Urothelium cell line (cell line): ENCODE measurements at regions not wholly inside any gene's neighbourhood (a gene's known extent, or its start where the extent isn't known, plus 50 kb on each side); places are given as distances from the start of the nearest gene placed in this dataset.
"Not testable (repeated sequence)": the region's sequence is repeated elsewhere in the genome, so short reads cannot be mapped to it uniquely, and the experiment has no call there.

ENCODE experiments used
- DNase-seq: peaks from one replicate; pipeline ENCODE4 v3.0.0; 2011; ENCODE audit warnings: low spot score, mixed read lengths
- FAIRE-seq: peaks from 2 replicates; lab custom pipeline; 2011; peaks lifted over from hg19 to GRCh38; lab: Jason Lieb, UNC

DNA sequence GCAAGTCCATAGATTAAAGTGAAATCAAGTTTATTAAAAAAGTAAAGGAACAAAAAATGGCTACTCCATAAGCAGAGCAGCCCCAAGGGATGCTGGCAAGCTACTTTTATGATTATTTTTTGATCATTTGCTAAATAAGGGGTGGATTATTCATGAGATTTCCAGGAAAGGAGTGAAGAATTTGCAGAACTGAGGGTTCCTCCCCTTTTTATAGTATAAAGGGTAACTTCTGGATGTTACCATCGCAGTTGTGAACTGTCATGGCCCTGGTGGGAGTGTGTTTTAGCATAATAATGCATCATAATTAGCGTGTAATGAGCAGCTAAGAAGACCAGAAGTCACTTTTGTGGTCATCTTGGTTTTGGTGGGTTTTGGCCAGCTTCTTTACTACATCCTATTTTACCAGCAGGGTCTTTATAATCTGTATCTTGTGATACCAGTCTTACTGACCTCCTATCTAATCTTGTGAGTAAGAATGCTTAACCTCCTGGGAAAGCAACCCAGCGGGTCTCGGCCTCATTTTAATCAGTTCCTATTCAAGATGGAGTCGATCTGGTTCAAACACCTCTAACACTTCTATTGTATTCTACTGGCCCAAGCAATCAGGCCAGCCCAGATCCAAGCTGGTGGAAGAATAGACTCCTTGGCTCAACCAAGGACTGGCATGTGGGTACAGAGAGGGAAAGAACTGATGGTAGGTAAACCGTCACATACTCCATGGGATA, 87.9 kb upstream of the NPSR1 start:
- DNase-seq = no peak
- no peak for FAIRE-seq

DNA sequence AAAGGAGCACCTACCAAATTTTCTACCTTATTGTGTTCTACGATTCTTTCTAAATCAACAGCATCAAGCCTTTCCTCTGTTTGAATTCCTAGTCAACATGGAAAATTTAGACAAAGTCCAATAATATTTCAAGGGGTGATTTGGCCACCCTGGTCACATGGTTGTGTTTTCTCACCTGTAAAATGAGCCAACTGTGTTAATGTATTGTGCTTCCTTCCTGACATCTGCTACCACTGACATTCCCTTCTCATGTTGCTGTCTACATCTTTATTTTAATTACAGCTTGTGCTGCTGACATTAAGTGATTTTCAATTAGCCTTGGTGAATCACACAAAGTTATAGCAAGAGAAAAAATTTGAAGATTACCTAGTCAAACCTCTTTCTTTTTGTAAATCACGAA, 83.0 kb upstream of the NPSR1 start:
- peak; percentile 14 for DNase-seq
- FAIRE-seq = peak; percentile 17

DNA sequence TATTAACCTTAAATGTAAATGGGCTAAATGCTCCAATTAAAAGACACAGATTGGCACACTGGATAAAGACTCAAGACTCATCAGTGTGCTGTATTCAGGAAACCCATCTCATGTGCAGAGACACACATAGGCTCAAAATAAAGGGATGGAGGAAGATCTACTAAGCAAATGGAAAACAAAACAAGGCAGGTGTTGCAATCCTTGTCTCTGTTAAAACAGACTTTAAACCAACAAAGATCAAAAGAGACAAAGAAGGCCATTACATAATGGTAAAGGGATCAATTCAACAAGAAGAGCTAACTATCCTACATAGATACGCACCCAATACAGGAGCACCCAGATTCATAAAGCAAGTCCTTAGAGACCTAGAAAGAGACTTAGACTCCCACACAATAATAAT, 80.1 kb upstream of the NPSR1 start:
- DNase-seq, FAIRE-seq: not testable (repeated sequence)

DNA sequence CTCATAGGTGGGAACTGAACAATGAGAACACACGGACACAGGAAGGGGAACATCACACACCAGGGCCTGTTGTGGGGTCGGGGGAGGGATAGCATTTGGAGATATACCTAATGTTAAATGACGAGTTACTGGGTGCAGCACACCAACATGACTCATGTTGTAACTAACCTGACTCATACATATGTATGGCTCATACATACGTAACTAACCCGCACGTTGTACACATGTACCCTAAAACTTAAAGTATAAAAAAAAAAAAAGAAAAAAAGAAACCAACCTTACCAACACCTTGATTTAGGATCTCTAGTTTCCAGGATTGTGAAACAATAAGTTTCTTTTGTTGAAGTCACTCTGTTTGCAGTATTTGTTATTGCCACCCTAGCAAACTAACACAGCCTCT, 76.3 kb upstream of the NPSR1 start:
- not testable (repeated sequence) for FAIRE-seq, DNase-seq

DNA sequence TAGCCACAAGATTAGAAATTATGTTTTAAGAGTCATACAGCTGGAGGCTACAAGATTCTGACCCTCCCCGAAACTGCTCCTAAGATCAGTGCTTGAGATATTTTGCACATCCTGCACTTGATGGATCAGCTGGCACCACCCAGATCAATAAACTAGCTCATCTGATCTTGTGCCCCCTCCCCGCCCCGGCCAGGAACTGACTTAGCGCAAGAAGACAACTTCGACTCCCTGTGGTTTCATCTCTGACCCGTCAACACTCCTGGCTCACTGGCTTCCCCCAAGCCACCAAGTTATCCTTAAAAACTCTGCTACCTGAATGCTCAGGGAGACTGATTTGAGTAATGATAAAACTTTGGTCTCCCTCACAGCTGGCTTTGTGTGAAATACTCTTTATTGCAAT, 73.5 kb upstream of the NPSR1 start:
- no peak for DNase-seq
- no peak for FAIRE-seq

DNA sequence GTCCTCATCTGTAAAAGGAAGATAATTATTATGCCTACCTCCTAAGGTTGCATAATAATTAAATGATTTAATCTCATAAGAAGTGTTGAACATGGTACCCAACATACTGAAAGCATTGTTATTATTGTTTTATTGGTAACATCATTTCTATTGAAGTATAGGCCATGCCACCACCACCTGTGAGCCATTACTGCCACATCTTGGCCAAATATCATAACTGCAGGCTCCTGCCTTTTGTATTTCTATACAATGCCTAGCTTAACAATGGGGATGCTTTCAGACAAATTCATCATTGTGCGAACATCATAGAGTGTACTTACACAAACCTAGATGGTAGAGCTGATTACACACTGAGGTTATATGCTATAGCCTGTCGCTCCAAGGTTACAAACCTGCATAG, 61.1 kb upstream of the NPSR1 start:
- no peak for DNase-seq
- FAIRE-seq = peak; percentile 5

DNA sequence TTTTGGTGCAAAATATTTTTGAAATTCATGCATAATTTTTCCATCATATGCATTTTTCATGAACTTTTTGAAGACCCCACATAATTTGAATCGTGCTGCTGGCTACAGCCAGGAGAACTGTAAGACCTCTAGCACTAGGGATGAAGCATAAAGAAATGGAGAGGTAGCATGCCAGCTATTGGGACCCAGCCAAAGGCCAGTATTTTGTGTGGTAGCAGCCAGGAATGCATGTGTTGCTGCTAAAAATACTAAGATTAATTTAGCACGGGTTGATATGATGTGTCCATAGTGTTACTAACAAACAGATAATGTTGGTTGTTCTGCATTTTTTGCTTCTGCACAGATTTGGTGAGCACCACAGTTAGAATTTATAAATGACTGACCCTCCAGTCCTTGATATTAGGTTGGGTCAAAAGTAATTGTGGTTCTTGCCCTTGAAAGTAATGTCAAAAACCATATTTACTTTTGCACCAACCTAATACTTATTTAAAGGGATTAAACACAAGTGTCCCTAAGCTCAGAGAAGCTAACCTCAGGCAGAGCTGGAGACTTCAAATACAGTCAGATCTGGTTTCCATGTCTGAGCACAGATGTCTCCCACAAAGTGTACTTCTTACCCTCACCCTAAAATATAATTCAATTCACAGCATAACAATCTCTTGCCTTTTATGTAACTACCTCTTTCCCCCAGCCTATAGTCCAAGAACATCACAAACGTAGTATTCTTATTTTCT, 54.1 kb upstream of the NPSR1 start:
- no peak for FAIRE-seq
- no peak for DNase-seq
